ENCODE measurements at regions not wholly inside any gene's neighbourhood (a gene's known extent, or its start where the extent isn't known, plus 50 kb on each side); places are given as distances from the start of the nearest gene placed in this dataset.
A peak's percentile ranks its signal among the peaks of the same experiment; 100 is the strongest.

DNA sequence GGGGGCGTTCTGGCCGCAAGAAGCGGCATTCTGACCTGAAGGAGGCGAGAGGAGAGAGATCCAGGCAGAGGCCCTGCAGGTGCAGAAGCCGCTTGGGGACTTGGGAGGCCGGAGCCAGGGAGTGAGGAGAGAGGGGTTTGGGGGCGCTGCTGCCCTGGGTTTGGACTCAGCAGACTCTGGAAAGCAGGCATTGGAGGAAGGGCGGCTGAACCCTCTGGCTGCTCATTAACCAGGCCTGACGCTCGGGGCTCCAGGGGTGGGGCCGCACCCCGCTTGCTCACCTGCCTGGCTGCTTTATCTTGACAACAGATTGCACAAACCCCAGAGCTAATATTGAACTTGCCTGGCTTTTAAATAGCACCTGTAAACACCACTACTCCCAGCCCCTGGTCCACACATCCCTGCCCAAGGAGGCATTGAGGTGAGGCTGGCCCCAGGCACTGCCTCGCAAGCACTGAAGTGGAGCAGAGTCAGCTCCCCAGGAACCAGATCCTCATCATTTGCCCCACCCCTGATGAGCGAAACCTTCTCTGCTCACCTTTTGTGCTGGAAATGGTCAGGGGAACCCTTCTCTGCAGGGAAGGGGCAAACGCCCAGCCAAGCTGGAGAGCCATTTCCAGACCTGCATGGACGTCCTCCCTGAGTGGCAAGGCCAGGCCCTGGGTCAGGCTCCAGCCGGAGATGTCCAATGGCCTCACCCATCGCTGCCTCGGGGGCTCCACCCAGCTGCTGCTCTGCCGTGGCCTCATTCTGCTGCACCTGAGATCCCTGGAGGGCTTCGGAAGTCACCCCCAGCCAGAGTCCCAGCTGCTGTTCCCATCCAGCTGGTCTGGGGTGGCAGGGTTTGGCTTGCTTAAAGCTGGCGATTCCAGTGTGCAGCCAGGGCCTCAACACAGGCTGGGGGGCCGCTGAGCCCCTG lies 190.2 kb upstream of the GSE1 start (continued):
- TF ChIP-seq, protein P1, sequence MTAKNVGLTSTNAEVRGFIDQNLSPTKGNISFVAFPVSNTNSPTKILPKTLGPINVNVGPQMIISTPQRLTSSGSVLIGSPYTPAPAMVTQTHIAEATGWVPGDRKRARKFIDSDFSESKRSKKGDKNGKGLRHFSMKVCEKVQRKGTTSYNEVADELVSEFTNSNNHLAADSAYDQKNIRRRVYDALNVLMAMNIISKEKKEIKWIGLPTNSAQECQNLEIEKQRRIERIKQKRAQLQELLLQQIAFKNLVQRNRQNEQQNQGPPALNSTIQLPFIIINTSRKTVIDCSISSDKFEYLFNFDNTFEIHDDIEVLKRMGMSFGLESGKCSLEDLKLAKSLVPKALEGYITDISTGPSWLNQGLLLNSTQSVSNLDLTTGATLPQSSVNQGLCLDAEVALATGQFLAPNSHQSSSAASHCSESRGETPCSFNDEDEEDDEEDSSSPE (CRISPR knock-in tag; IDR thresholded peaks at IDR 0.05) = no peak
- TF ChIP-seq, protein P2, sequence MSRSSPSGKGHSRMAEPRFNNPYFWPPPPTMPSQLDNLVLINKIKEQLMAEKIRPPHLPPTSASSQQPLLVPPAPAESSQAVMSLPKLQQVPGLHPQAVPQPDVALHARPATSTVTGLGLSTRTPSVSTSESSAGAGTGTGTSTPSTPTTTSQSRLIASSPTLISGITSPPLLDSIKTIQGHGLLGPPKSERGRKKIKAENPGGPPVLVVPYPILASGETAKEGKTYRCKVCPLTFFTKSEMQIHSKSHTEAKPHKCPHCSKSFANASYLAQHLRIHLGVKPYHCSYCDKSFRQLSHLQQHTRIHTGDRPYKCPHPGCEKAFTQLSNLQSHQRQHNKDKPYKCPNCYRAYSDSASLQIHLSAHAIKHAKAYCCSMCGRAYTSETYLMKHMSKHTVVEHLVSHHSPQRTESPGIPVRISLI (CRISPR knock-in tag; IDR thresholded peaks at IDR 0.05; ENCODE audit: borderline replicate concordance) = peak; percentile 94
- TF ChIP-seq NAIF1 (CRISPR knock-in tag; IDR thresholded peaks at IDR 0.05; ENCODE audit: borderline replicate concordance) (no peak; the same call in 1 of the 2 replicates), ZNF17 (CRISPR knock-in tag; IDR thresholded peaks at IDR 0.05) (no peak), SIN3A (IDR thresholded peaks at IDR 0.05; ENCODE audit: borderline replicate concordance, low read depth, low read length) (0 out of 2 replicates have a peak, but pooled peaks have one; percentile 48), CC2D1A (CRISPR knock-in tag; IDR thresholded peaks at IDR 0.05) (no peak), MZF1 (CRISPR knock-in tag; IDR thresholded peaks at IDR 0.05; ENCODE audit: borderline replicate concordance) (0 out of 2 replicates have a peak, but pooled peaks have one; percentile 91), NFYB (CRISPR knock-in tag; IDR thresholded peaks at IDR 0.05) (no peak), SETDB1 (CRISPR knock-in tag; IDR thresholded peaks at IDR 0.05; ENCODE audit: borderline replicate concordance) (no peak), SP1 (IDR thresholded peaks at IDR 0.05) (no peak), SP1 (CRISPR knock-in tag; IDR thresholded peaks at IDR 0.05) (no peak), GATAD1 (CRISPR knock-in tag; IDR thresholded peaks at IDR 0.05) (0 out of 2 replicates have a peak, but pooled peaks have one; percentile 34), SOX13 (IDR thresholded peaks at IDR 0.05) (peak; percentile 81; the same call in 1 of the 2 replicates), SOX13 (CRISPR knock-in tag; conservative IDR thresholded peaks at IDR 0.05 in 1 of 2, IDR thresholded peaks at IDR 0.05 in 1 of 2) (peak in 1 of 2 experiments; percentile 93; a peak in 2 of 4 replicates), NFE2L1 (CRISPR knock-in tag; IDR thresholded peaks at IDR 0.05; ENCODE audit: borderline replicate concordance) (no peak), ZNF737 (CRISPR knock-in tag; IDR thresholded peaks at IDR 0.05; ENCODE audit: borderline replicate concordance) (no peak)
- TF ChIP-seq, protein P3, sequence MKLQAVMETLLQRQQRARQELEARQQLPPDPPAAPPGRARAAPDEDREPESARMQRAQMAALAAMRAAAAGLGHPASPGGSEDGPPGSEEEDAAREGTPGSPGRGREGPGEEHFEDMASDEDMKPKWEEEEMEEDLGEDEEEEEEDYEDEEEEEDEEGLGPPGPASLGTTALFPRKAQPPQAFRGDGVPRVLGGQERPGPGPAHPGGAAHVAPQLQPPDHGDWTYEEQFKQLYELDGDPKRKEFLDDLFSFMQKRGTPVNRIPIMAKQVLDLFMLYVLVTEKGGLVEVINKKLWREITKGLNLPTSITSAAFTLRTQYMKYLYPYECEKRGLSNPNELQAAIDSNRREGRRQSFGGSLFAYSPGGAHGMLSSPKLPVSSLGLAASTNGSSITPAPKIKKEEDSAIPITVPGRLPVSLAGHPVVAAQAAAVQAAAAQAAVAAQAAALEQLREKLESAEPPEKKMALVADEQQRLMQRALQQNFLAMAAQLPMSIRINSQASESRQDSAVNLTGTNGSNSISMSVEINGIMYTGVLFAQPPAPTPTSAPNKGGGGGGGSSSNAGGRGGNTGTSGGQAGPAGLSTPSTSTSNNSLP (IDR thresholded peaks at IDR 0.05; ENCODE audit: low read depth, low read length) = no peak
- TF ChIP-seq, protein P4, sequence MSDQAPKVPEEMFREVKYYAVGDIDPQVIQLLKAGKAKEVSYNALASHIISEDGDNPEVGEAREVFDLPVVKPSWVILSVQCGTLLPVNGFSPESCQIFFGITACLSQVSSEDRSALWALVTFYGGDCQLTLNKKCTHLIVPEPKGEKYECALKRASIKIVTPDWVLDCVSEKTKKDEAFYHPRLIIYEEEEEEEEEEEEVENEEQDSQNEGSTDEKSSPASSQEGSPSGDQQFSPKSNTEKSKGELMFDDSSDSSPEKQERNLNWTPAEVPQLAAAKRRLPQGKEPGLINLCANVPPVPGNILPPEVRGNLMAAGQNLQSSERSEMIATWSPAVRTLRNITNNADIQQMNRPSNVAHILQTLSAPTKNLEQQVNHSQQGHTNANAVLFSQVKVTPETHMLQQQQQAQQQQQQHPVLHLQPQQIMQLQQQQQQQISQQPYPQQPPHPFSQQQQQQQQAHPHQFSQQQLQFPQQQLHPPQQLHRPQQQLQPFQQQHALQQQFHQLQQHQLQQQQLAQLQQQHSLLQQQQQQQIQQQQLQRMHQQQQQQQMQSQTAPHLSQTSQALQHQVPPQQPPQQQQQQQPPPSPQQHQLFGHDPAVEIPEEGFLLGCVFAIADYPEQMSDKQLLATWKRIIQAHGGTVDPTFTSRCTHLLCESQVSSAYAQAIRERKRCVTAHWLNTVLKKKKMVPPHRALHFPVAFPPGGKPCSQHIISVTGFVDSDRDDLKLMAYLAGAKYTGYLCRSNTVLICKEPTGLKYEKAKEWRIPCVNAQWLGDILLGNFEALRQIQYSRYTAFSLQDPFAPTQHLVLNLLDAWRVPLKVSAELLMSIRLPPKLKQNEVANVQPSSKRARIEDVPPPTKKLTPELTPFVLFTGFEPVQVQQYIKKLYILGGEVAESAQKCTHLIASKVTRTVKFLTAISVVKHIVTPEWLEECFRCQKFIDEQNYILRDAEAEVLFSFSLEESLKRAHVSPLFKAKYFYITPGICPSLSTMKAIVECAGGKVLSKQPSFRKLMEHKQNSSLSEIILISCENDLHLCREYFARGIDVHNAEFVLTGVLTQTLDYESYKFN (CRISPR knock-in tag; conservative IDR thresholded peaks at IDR 0.05) = peak; percentile 94
- TF ChIP-seq, protein P5, sequence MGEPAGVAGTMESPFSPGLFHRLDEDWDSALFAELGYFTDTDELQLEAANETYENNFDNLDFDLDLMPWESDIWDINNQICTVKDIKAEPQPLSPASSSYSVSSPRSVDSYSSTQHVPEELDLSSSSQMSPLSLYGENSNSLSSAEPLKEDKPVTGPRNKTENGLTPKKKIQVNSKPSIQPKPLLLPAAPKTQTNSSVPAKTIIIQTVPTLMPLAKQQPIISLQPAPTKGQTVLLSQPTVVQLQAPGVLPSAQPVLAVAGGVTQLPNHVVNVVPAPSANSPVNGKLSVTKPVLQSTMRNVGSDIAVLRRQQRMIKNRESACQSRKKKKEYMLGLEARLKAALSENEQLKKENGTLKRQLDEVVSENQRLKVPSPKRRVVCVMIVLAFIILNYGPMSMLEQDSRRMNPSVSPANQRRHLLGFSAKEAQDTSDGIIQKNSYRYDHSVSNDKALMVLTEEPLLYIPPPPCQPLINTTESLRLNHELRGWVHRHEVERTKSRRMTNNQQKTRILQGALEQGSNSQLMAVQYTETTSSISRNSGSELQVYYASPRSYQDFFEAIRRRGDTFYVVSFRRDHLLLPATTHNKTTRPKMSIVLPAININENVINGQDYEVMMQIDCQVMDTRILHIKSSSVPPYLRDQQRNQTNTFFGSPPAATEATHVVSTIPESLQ (CRISPR knock-in tag; conservative IDR thresholded peaks at IDR 0.05) = no peak
